ENCODE measurements at regions not wholly inside any gene's neighbourhood (a gene's known extent, or its start where the extent isn't known, plus 50 kb on each side); places are given as distances from the start of the nearest gene placed in this dataset.
A peak's percentile ranks its signal among the peaks of the same experiment; 100 is the strongest.

GRCh38 chr9:13513716-13514444 is 234.4 kb upstream of the MPDZ start:
- H3K18ac ChIP-seq (ENCODE audit: insufficient read length, low read depth, low read length), result peak overlapping the region; percentile 92
- Mint-ChIP-seq H3K9me3 (peaks cover 0 to 4% of the 10 kb centered on the region in 2 experiments; a peak in 3 of 5 replicates), H3K27ac (peak overlapping the region; percentile 69 to 90 (median 75)), H3K36me3 (ENCODE audit: insufficient read depth in 1 of 3, low read depth in 3 of 3) (no peaks in the 10 kb centered on the region; a peak in 2 of 7 replicates), H3K4me1 (peaks cover 14 to 21% of the 10 kb centered on the region in 2 experiments), H3K4me3 (no peak overlapping the region), H3K27me3 (ENCODE audit: low read depth) (0 out of 2 replicates have a peak, but pooled peaks cover 2% of the 10 kb centered on the region)
- peak overlapping the region; percentile 9 for H2AFZ ChIP-seq (ENCODE audit: low read length)
- peak overlapping the region; percentile 44 for H4K5ac ChIP-seq (ENCODE audit: insufficient read length, low read depth, low read length)
- H3K23me2 ChIP-seq (ENCODE audit: insufficient read length, low read depth, low read length, poor library complexity, severe bottlenecking), result no peaks in the 10 kb centered on the region
- no peak overlapping the region for H4K8ac ChIP-seq (replicated peaks; ENCODE audit: insufficient read length, low read depth, low read length)
- H2BK15ac ChIP-seq (ENCODE audit: low read depth, low read length), result no peak overlapping the region
- H3K79me2 ChIP-seq (ENCODE audit: insufficient read depth, low read length), result no peaks in the 10 kb centered on the region
- H2BK20ac ChIP-seq (ENCODE audit: low read depth, low read length, poor library complexity, severe bottlenecking), result no peak overlapping the region
- H3K4me1 ChIP-seq (ENCODE audit: insufficient read depth, low read length), result 0 out of 2 replicates have a peak, but pooled peaks cover 4% of the 10 kb centered on the region
- no peaks in the 10 kb centered on the region for H3K79me1 ChIP-seq (ENCODE audit: insufficient read depth, low read depth, low read length, poor library complexity, severe bottlenecking)
- no CpG with 5 or more reads among the region's 16 CpGs for WGBS (ENCODE audit: extremely low coverage, insufficient read length, low lambda C conversion rate)
- H2AK5ac ChIP-seq (ENCODE audit: insufficient read length, low read length), result no peak overlapping the region
- H3K23ac ChIP-seq (ENCODE audit: insufficient read length, low read depth, low read length), result no peak overlapping the region
- no peaks in the 10 kb centered on the region for H3K9me3 ChIP-seq (ENCODE audit: control insufficient read depth, low read depth, low read length)
- no peak overlapping the region for H3K27ac ChIP-seq (ENCODE audit: insufficient read length, low read depth, low read length)
- H3T11ph ChIP-seq (ENCODE audit: low read length), result no peak overlapping the region
- no peak overlapping the region for H3K4me2 ChIP-seq (ENCODE audit: insufficient read depth, insufficient read length, low read length)
- no peak overlapping the region for H2BK120ac ChIP-seq (ENCODE audit: low read depth, low read length, poor library complexity, severe bottlenecking)
- TF ChIP-seq CTCF (conservative IDR thresholded peaks at IDR 0.05), result no peak
- no peak overlapping the region for H2BK5ac ChIP-seq (ENCODE audit: insufficient read length, low read length)
- H3K4ac ChIP-seq (ENCODE audit: low read depth, low read length), result no peak overlapping the region
- H3K14ac ChIP-seq (ENCODE audit: insufficient read depth, low read length), result peak overlapping the region; percentile 61
- peak; percentile 66 for DNase-seq
- H3K56ac ChIP-seq (ENCODE audit: insufficient read length, low read depth, low read length), result no peak overlapping the region
- H2BK12ac ChIP-seq (ENCODE audit: insufficient read length, low read depth, low read length), result peak overlapping the region; percentile 59
- no peak overlapping the region for H4K91ac ChIP-seq (ENCODE audit: insufficient read length, low read depth, low read length)
- H3K9ac ChIP-seq (ENCODE audit: extremely low read depth, insufficient read length, low read length), result no peak overlapping the region
- H3K27me3 ChIP-seq (ENCODE audit: insufficient read depth, low read length), result no peaks in the 10 kb centered on the region
- H4K20me1 ChIP-seq (ENCODE audit: control insufficient read depth, insufficient read depth, insufficient read length), result no peaks in the 10 kb centered on the region
